ENCODE measurements at regions not wholly inside any gene's neighbourhood (a gene's known extent, or its start where the extent isn't known, plus 50 kb on each side); places are given as distances from the start of the nearest gene placed in this dataset.

DNA sequence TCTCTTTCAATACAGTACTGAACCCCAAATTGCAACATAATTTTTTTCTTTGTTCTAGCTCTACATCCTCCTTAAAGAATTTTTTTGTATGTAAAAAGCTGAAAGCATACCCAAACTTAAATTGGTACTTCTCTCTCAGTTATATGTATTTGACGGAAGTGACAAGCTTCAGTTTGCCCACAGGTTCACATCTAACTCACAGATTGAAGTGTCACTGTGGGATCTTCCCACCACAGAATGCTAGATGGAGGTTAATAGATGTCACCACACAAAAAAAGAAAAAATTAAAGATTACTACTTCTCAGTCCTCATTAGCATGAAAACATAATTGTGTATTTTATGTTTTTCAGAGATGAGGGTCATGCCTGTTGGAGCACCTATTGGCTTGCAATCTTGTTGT, 150.9 kb upstream of the GHITM start:
- Mint-ChIP-seq H3K27me3 (ENCODE audit: low read depth, unreplicated experiment) (no peaks in the 10 kb centered on the region), H3K36me3 (ENCODE audit: low read depth, unreplicated experiment) (no peaks in the 10 kb centered on the region), H3K4me1 (ENCODE audit: low read depth, unreplicated experiment) (peaks cover 14% of the 10 kb centered on the region), H3K4me3 (ENCODE audit: unreplicated experiment) (no peak overlapping the region), H3K9me3 (ENCODE audit: unreplicated experiment) (peaks cover 8% of the 10 kb centered on the region), H3K27ac (ENCODE audit: unreplicated experiment) (no peak overlapping the region)
- no peaks in the 10 kb centered on the region for H3K4me1 ChIP-seq (ENCODE audit: insufficient read depth, low read length)
- H3K27ac ChIP-seq (ENCODE audit: low read depth, low read length): no peak overlapping the region
- no peaks in the 10 kb centered on the region for H4K20me1 ChIP-seq (ENCODE audit: insufficient read depth, low read length)
- DNase-seq (ENCODE audit: low read depth): no peak
- H3K4me3 ChIP-seq (ENCODE audit: insufficient read depth, low read depth, low read length): no peak overlapping the region
- H3K27me3 ChIP-seq (ENCODE audit: insufficient read depth, low read length): no peaks in the 10 kb centered on the region
- no peak overlapping the region for H2AFZ ChIP-seq (ENCODE audit: low read depth, low read length)
- H3K9ac ChIP-seq (ENCODE audit: low read length): no peak overlapping the region
- no peak overlapping the region for H3K4me2 ChIP-seq (ENCODE audit: low read length)
- FAIRE-seq: no peak
- H3K9me3 ChIP-seq (ENCODE audit: insufficient read depth, low read depth, low read length): peaks cover 2% of the 10 kb centered on the region
- no peaks in the 10 kb centered on the region for H3K36me3 ChIP-seq (ENCODE audit: insufficient read depth, low read length)
- TF ChIP-seq, protein P1, sequence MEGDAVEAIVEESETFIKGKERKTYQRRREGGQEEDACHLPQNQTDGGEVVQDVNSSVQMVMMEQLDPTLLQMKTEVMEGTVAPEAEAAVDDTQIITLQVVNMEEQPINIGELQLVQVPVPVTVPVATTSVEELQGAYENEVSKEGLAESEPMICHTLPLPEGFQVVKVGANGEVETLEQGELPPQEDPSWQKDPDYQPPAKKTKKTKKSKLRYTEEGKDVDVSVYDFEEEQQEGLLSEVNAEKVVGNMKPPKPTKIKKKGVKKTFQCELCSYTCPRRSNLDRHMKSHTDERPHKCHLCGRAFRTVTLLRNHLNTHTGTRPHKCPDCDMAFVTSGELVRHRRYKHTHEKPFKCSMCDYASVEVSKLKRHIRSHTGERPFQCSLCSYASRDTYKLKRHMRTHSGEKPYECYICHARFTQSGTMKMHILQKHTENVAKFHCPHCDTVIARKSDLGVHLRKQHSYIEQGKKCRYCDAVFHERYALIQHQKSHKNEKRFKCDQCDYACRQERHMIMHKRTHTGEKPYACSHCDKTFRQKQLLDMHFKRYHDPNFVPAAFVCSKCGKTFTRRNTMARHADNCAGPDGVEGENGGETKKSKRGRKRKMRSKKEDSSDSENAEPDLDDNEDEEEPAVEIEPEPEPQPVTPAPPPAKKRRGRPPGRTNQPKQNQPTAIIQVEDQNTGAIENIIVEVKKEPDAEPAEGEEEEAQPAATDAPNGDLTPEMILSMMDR (IDR thresholded peaks at IDR 0.05; ENCODE audit: insufficient read depth, low read depth, low read length): no peak
- no peak for TF ChIP-seq EZH2 (IDR thresholded peaks at IDR 0.05; ENCODE audit: insufficient read depth, low read length)
- H3K79me2 ChIP-seq (ENCODE audit: insufficient read depth, low read length): no peaks in the 10 kb centered on the region

GRCh38 chr10:83990126-83990525, 149.2 kb upstream of the GHITM start:
- no peaks in the 10 kb centered on the region for H3K36me3 Mint-ChIP-seq (ENCODE audit: low read depth, unreplicated experiment)
- Histone ChIP-seq H3K9ac (ENCODE audit: low read length) (no peak overlapping the region), H3K4me3 (ENCODE audit: insufficient read depth, low read depth, low read length) (no peak overlapping the region), H3K79me2 (ENCODE audit: insufficient read depth, low read length) (no peaks in the 10 kb centered on the region), H3K9me3 (ENCODE audit: insufficient read depth, low read depth, low read length) (peaks cover 2% of the 10 kb centered on the region), H3K4me2 (ENCODE audit: low read length) (no peak overlapping the region), H3K36me3 (ENCODE audit: insufficient read depth, low read length) (no peaks in the 10 kb centered on the region), H2AFZ (ENCODE audit: low read depth, low read length) (no peak overlapping the region), H3K27ac (ENCODE audit: low read depth, low read length) (no peak overlapping the region), H4K20me1 (ENCODE audit: insufficient read depth, low read length) (no peaks in the 10 kb centered on the region), H3K27me3 (ENCODE audit: insufficient read depth, low read length) (no peaks in the 10 kb centered on the region), H3K4me1 (ENCODE audit: insufficient read depth, low read length) (no peaks in the 10 kb centered on the region)
- H3K4me1 Mint-ChIP-seq (ENCODE audit: low read depth, unreplicated experiment): peaks cover 3% of the 10 kb centered on the region
- no peak for FAIRE-seq
- TF ChIP-seq, protein P1 (IDR thresholded peaks at IDR 0.05; ENCODE audit: insufficient read depth, low read depth, low read length): no peak
- TF ChIP-seq EZH2 (IDR thresholded peaks at IDR 0.05; ENCODE audit: insufficient read depth, low read length): no peak
- peaks cover 8% of the 10 kb centered on the region for H3K9me3 Mint-ChIP-seq (ENCODE audit: unreplicated experiment)
- H3K27ac Mint-ChIP-seq (ENCODE audit: unreplicated experiment): no peak overlapping the region
- H3K27me3 Mint-ChIP-seq (ENCODE audit: low read depth, unreplicated experiment): peaks cover 5% of the 10 kb centered on the region
- no peak for DNase-seq (ENCODE audit: low read depth)
- no peak overlapping the region for H3K4me3 Mint-ChIP-seq (ENCODE audit: unreplicated experiment)

GRCh38 chr10:83991986-83992753, 147.1 kb upstream of the GHITM start:
- Histone ChIP-seq H3K27me3 (ENCODE audit: insufficient read depth, low read length) (no peaks in the 10 kb centered on the region), H2AFZ (ENCODE audit: low read depth, low read length) (no peak overlapping the region), H3K4me3 (ENCODE audit: insufficient read depth, low read depth, low read length) (no peak overlapping the region), H4K20me1 (ENCODE audit: insufficient read depth, low read length) (no peaks in the 10 kb centered on the region), H3K9ac (ENCODE audit: low read length) (no peak overlapping the region), H3K9me3 (ENCODE audit: insufficient read depth, low read depth, low read length) (peaks cover 2% of the 10 kb centered on the region), H3K79me2 (ENCODE audit: insufficient read depth, low read length) (no peaks in the 10 kb centered on the region), H3K27ac (ENCODE audit: low read depth, low read length) (no peak overlapping the region), H3K36me3 (ENCODE audit: insufficient read depth, low read length) (no peaks in the 10 kb centered on the region), H3K4me1 (ENCODE audit: insufficient read depth, low read length) (no peaks in the 10 kb centered on the region), H3K4me2 (ENCODE audit: low read length) (no peak overlapping the region)
- no peaks in the 10 kb centered on the region for H3K36me3 Mint-ChIP-seq (ENCODE audit: low read depth, unreplicated experiment)
- no peak for FAIRE-seq
- no peak for DNase-seq (ENCODE audit: low read depth)
- peaks cover 2% of the 10 kb centered on the region for H3K9me3 Mint-ChIP-seq (ENCODE audit: unreplicated experiment)
- H3K27me3 Mint-ChIP-seq (ENCODE audit: low read depth, unreplicated experiment): peaks cover 10% of the 10 kb centered on the region
- TF ChIP-seq, protein P1 (IDR thresholded peaks at IDR 0.05; ENCODE audit: insufficient read depth, low read depth, low read length): peak; percentile 20
- TF ChIP-seq EZH2 (IDR thresholded peaks at IDR 0.05; ENCODE audit: insufficient read depth, low read length): no peak
- no peak overlapping the region for H3K27ac Mint-ChIP-seq (ENCODE audit: unreplicated experiment)
- H3K4me1 Mint-ChIP-seq (ENCODE audit: low read depth, unreplicated experiment): peaks cover 3% of the 10 kb centered on the region
- no peak overlapping the region for H3K4me3 Mint-ChIP-seq (ENCODE audit: unreplicated experiment)
